ENCODE measurements at regions not wholly inside any gene's neighbourhood (a gene's known extent, or its start where the extent isn't known, plus 50 kb on each side); places are given as distances from the start of the nearest gene placed in this dataset.
A peak's percentile ranks its signal among the peaks of the same experiment; 100 is the strongest.

GRCh38 chr6:21984135-21984534 is 312.7 kb downstream of the PRL start:
- DNase-seq (ENCODE audit: low spot score in 2 of 2): no peak
- Histone ChIP-seq H3K4me1 (peaks cover 4 to 29% (median 11%) of the 10 kb centered on the region in 4 donors), H3K9me3 (no peaks in the 10 kb centered on the region), H3K36me3 (no peaks in the 10 kb centered on the region), H3K27ac (no peak overlapping the region), H3K27me3 (no peaks in the 10 kb centered on the region), H3K4me3 (no peak overlapping the region)
- no peak for TF ChIP-seq EP300 (IDR thresholded peaks at IDR 0.05)
- TF ChIP-seq CTCF (IDR thresholded peaks at IDR 0.05): no peak
- TF ChIP-seq POLR2A (IDR thresholded peaks at IDR 0.05): no peak
- WGBS, 2 donors: 61% methylated on average over 4 of the region's 4 CpGs

- H3K27me3 ChIP-seq: no peaks in the 10 kb centered on the region
- no peaks in the 10 kb centered on the region for H3K9me3 ChIP-seq
- H3K4me3 ChIP-seq: no peak overlapping the region
- H3K4me1 ChIP-seq: peaks cover 4 to 29% (median 11%) of the 10 kb centered on the region in 4 donors
- H3K27ac ChIP-seq: no peak overlapping the region
- no peaks in the 10 kb centered on the region for H3K36me3 ChIP-seq
- WGBS, 2 donors: 10 to 16% methylated on average over 1 of the region's 1 CpG
- TF ChIP-seq POLR2A (IDR thresholded peaks at IDR 0.05) (no peak), CTCF (IDR thresholded peaks at IDR 0.05) (no peak), EP300 (IDR thresholded peaks at IDR 0.05) (no peak)
- no peak for DNase-seq (ENCODE audit: low spot score in 2 of 2)
Measured at GRCh38 chr6:21984561-21984960, 312.3 kb downstream of the PRL start.

GRCh38 chr6:21985904-21986303 is 310.9 kb downstream of the PRL start:
- Histone ChIP-seq H3K9me3 (no peaks in the 10 kb centered on the region), H3K27ac (peak overlapping the region in 1 of 4 donors; percentile 75), H3K36me3 (no peaks in the 10 kb centered on the region), H3K4me1 (peaks cover 4 to 29% (median 11%) of the 10 kb centered on the region in 4 donors), H3K27me3 (no peaks in the 10 kb centered on the region), H3K4me3 (no peak overlapping the region)
- WGBS, 2 donors: 86 to 91% methylated on average over 1 of the region's 1 CpG
- TF ChIP-seq CTCF (IDR thresholded peaks at IDR 0.05) (no peak), EP300 (IDR thresholded peaks at IDR 0.05) (no peak), POLR2A (IDR thresholded peaks at IDR 0.05) (no peak)
- DNase-seq (ENCODE audit: low spot score in 2 of 2): no peak

GRCh38 chr6:21986703-21987102 is 310.1 kb downstream of the PRL start:
- no peaks in the 10 kb centered on the region for H3K36me3 ChIP-seq
- TF ChIP-seq EP300 (IDR thresholded peaks at IDR 0.05) (no peak), POLR2A (IDR thresholded peaks at IDR 0.05) (no peak), CTCF (IDR thresholded peaks at IDR 0.05) (no peak)
- WGBS, 2 donors: 25 to 42% methylated on average over 6 of the region's 6 CpGs
- H3K27me3 ChIP-seq: no peaks in the 10 kb centered on the region
- peaks cover 4 to 29% (median 11%) of the 10 kb centered on the region in 4 donors for H3K4me1 ChIP-seq
- H3K9me3 ChIP-seq: no peaks in the 10 kb centered on the region
- no peak for DNase-seq (ENCODE audit: low spot score in 2 of 2)
- H3K27ac ChIP-seq: peak overlapping the region in 3 of 4 donors; percentile 42 to 79 (median 75)
- H3K4me3 ChIP-seq: no peak overlapping the region

- Histone ChIP-seq H3K4me1 (peaks cover 4 to 29% (median 11%) of the 10 kb centered on the region in 4 donors), H3K4me3 (peak overlapping the region in 2 of 4 donors; percentile 22 to 38), H3K9me3 (no peaks in the 10 kb centered on the region), H3K27me3 (no peaks in the 10 kb centered on the region), H3K27ac (peak overlapping the region; percentile 22 to 79 (median 58)), H3K36me3 (no peaks in the 10 kb centered on the region)
- no peak for TF ChIP-seq CTCF (IDR thresholded peaks at IDR 0.05)
- peak in 1 of 2 donors; percentile 90 for TF ChIP-seq EP300 (IDR thresholded peaks at IDR 0.05)
- no peak for TF ChIP-seq POLR2A (IDR thresholded peaks at IDR 0.05)
- 1% methylated on average over 9 of the region's 9 CpGs for WGBS, 2 donors
- DNase-seq (ENCODE audit: low spot score in 2 of 2): peak; percentile 28 to 68
Measured at GRCh38 chr6:21987501-21987957, 309.3 kb downstream of the PRL start.
